ENCODE measurements at regions not wholly inside any gene's neighbourhood (a gene's known extent, or its start where the extent isn't known, plus 50 kb on each side); places are given as distances from the start of the nearest gene placed in this dataset.

DNA sequence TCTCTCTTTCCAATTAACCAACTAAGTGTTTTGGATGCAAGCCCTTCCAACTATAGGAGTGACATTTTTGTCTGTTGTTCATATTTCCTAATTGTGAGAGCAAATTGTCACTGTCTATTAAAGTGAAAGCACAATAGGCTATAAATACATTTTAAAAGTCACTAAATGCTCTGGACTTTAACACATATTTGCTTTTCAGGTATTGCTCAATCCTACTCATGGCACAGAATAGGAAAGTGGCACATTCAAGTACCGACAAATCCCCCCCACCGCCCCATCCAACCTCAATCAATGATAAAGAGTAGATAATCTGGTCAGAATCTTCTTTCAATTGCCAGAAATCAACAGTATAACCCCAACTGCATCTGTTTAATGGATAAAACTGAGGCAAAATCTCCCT lies 419.8 kb downstream of the PLK2 start:
- TF ChIP-seq, protein P1, sequence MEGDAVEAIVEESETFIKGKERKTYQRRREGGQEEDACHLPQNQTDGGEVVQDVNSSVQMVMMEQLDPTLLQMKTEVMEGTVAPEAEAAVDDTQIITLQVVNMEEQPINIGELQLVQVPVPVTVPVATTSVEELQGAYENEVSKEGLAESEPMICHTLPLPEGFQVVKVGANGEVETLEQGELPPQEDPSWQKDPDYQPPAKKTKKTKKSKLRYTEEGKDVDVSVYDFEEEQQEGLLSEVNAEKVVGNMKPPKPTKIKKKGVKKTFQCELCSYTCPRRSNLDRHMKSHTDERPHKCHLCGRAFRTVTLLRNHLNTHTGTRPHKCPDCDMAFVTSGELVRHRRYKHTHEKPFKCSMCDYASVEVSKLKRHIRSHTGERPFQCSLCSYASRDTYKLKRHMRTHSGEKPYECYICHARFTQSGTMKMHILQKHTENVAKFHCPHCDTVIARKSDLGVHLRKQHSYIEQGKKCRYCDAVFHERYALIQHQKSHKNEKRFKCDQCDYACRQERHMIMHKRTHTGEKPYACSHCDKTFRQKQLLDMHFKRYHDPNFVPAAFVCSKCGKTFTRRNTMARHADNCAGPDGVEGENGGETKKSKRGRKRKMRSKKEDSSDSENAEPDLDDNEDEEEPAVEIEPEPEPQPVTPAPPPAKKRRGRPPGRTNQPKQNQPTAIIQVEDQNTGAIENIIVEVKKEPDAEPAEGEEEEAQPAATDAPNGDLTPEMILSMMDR (IDR thresholded peaks at IDR 0.05; ENCODE audit: low read length): no peak
- TF ChIP-seq EZH2 (IDR thresholded peaks at IDR 0.05; ENCODE audit: borderline replicate concordance, low read length): no peak
